Endodermal cell (in vitro differentiated cells): ENCODE measurements at regions not wholly inside any gene's neighbourhood (a gene's known extent, or its start where the extent isn't known, plus 50 kb on each side); places are given as distances from the start of the nearest gene placed in this dataset.

Experiments
- DNase-seq: peaks from one replicate; pipeline ENCODE4 v3.0.0-alpha.2; 2017
- H3K27ac ChIP-seq: 2 replicates; pipeline ENCODE4 v1.5.1; 2013; ENCODE audit warnings: mild to moderate bottlenecking, low read depth, low read length, moderate library complexity
- H3K27me3 ChIP-seq: 2 replicates; pipeline ENCODE4 v1.6.1; 2013; ENCODE audit warnings: mild to moderate bottlenecking, low read length, moderate library complexity; ENCODE audit not compliant: insufficient read depth, control insufficient read depth, poor library complexity, severe bottlenecking
- H3K36me3 ChIP-seq: 2 replicates; pipeline ENCODE4 v1.7.0; 2013; ENCODE audit warnings: mild to moderate bottlenecking, low read length, moderate library complexity; ENCODE audit not compliant: control insufficient read depth, insufficient read depth
- H3K4me1 ChIP-seq: one replicate; pipeline ENCODE4 v1.7.0; 2013; ENCODE audit warnings: low read length; ENCODE audit not compliant: control insufficient read depth, insufficient read depth
- H3K4me3 ChIP-seq: 2 replicates; pipeline ENCODE4 v1.5.1; 2013; ENCODE audit warnings: mild to moderate bottlenecking, low read length, moderate library complexity
- H3K9ac ChIP-seq: 2 replicates; pipeline ENCODE4 v1.6.1; 2013; ENCODE audit warnings: mild to moderate bottlenecking, low read length, moderate library complexity; ENCODE audit not compliant: poor library complexity, severe bottlenecking; ENCODE audit errors: extremely low read depth
- H3K9me3 ChIP-seq: 2 replicates; pipeline ENCODE4 v1.6.1; 2013; ENCODE audit warnings: mild to moderate bottlenecking, low read length, moderate library complexity; ENCODE audit not compliant: control insufficient read depth
- H3K27ac Mint-ChIP-seq: 2 replicates; pipeline ENCODE4 v1.8.0; 2020; ENCODE audit warnings: mixed read lengths
- H3K27me3 Mint-ChIP-seq: 2 replicates; pipeline ENCODE4 v1.8.0; 2021; ENCODE audit warnings: mild to moderate bottlenecking, mixed read lengths; ENCODE audit not compliant: insufficient read depth
- H3K36me3 Mint-ChIP-seq: 2 replicates; pipeline ENCODE4 v1.8.0; 2020; ENCODE audit warnings: low read depth, mixed read lengths
- H3K4me1 Mint-ChIP-seq: 2 replicates; pipeline ENCODE4 v1.8.0; 2020; ENCODE audit warnings: mixed read lengths
- H3K4me3 Mint-ChIP-seq: 2 replicates; pipeline ENCODE4 v1.8.0; 2020; ENCODE audit warnings: mild to moderate bottlenecking, moderate library complexity, mixed read lengths
- H3K9me3 Mint-ChIP-seq: 2 replicates; pipeline ENCODE4 v1.8.0; 2020; ENCODE audit warnings: mild to moderate bottlenecking, mixed read lengths
- CTCF ChIP-seq: fragments of 200-600 bp; sonication (generic); conservative IDR thresholded peaks from 2 replicates; pipeline ENCODE4 v1.5.0; 2021; ENCODE audit warnings: antibody characterized with exemption, mild to moderate bottlenecking
- WGBS, 2 experiments: methylation state at CpG; one replicate each; pipeline versions ENCODE4 v1.1.5 to v1.1.7; 2013; ENCODE audit warnings: missing lambda C conversion rate in 2 of 2, mixed read lengths in 1 of 2; ENCODE audit not compliant: insufficient coverage in 1 of 2, insufficient read length in 1 of 2; 5-methylcytosine and 5-hydroxymethylcytosine counted together

DNA sequence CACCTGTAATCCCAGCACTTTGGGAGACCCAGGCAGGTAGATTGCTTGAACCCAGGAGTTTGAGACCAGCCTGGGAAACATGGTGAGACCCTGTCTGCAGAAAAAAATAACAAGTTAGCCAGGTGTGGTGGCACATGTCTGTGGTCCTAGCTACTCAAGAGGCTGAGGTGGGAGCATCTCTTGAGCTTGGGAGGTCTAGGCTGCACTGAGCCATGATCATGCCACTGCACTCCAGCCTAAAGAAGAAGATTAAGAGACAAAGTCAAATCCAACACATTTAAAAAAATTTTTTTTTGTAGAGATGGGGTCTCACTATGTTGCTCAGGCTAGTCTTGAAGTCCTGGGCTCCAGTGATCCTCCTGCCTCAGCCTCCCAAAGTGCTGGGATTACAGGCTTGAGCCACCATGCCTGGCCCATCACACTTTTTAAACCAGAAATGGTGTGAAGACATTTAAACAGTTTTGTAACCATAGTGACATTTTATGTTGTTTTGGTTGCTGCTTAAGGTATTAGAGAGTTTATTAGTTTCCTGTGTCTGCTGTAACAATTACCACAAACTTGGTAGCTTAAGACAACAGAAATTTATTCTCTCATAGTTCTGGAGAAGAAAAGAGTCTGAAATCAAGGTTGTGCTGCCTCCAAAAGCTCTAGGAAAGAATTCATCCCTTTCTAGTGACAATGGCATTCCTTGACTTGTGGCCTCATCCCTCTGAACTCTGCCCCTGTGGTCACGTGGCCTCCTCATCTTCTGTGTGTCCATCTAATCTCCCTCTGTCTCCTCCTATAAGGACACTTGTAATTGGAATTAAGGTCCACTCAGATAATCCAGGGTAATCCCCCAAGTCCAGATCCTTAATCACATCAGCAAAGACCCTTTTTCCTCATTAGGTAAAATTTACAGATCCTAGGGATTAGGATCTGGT is 104.6 kb upstream of the TNFAIP3 start:
- peaks cover 4% of the 10 kb centered on the region for H3K9me3 Mint-ChIP-seq
- peaks cover 5% of the 10 kb centered on the region for H3K27me3 Mint-ChIP-seq
- Histone ChIP-seq H3K4me1 (peaks cover 5% of the 10 kb centered on the region), H3K36me3 (no peaks in the 10 kb centered on the region), H3K27me3 (no peaks in the 10 kb centered on the region), H3K9me3 (peaks cover 14% of the 10 kb centered on the region), H3K4me3 (peak overlapping the region; percentile 42), H3K9ac (no peak overlapping the region), H3K27ac (no peak overlapping the region)
- peaks cover 1% of the 10 kb centered on the region for H3K36me3 Mint-ChIP-seq
- WGBS, 2 experiments: 87 to 100% methylated on average over 1 of the region's 1 CpG
- H3K27ac Mint-ChIP-seq: no peak overlapping the region
- peaks cover 8% of the 10 kb centered on the region for H3K4me1 Mint-ChIP-seq
- H3K4me3 Mint-ChIP-seq: no peak overlapping the region
- DNase-seq: no peak
- TF ChIP-seq CTCF: no peak

DNA sequence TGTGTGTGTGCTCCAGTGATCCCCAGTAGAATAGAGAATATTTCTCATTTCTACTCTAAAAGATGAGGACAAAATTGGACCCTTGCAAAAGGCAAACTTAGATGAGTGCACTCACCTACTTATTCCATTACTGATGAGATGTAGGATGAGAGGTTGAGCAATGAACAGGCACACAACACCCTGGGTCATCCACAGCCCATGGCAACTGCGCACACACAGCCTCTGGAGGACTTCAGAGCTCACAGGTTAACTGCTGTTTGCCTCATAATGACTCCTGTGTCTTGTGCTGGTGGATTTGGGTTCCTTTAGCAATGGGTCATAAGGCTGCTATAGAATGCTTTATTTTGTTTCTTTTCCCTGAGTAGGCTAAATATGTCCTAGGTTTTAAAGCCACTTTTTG is 103.6 kb upstream of the TNFAIP3 start:
- Histone ChIP-seq H3K4me1 (peaks cover 5% of the 10 kb centered on the region), H3K27me3 (no peaks in the 10 kb centered on the region), H3K36me3 (no peaks in the 10 kb centered on the region), H3K9ac (no peak overlapping the region), H3K27ac (no peak overlapping the region), H3K9me3 (peaks cover 24% of the 10 kb centered on the region), H3K4me3 (no peak overlapping the region)
- no peak for TF ChIP-seq CTCF
- WGBS, 2 experiments: 100% methylated on average over 1 of the region's 1 CpG; no CpG with 5 or more reads in 1 of the 2 experiments
- H3K27me3 Mint-ChIP-seq: peaks cover 5% of the 10 kb centered on the region
- peaks cover 1% of the 10 kb centered on the region for H3K36me3 Mint-ChIP-seq
- H3K9me3 Mint-ChIP-seq: peaks cover 4% of the 10 kb centered on the region
- no peak overlapping the region for H3K27ac Mint-ChIP-seq
- no peak for DNase-seq
- H3K4me3 Mint-ChIP-seq: no peak overlapping the region
- H3K4me1 Mint-ChIP-seq: peaks cover 8% of the 10 kb centered on the region

GRCh38 chr6:137763886-137764285 is 103.2 kb upstream of the TNFAIP3 start:
- no peak for TF ChIP-seq CTCF
- Histone ChIP-seq H3K9ac (no peak overlapping the region), H3K4me1 (peaks cover 5% of the 10 kb centered on the region), H3K9me3 (peaks cover 27% of the 10 kb centered on the region), H3K27me3 (no peaks in the 10 kb centered on the region), H3K36me3 (no peaks in the 10 kb centered on the region), H3K4me3 (no peak overlapping the region), H3K27ac (no peak overlapping the region)
- H3K4me3 Mint-ChIP-seq: no peak overlapping the region
- peaks cover 8% of the 10 kb centered on the region for H3K4me1 Mint-ChIP-seq
- H3K36me3 Mint-ChIP-seq: peaks cover 1% of the 10 kb centered on the region
- peaks cover 4% of the 10 kb centered on the region for H3K9me3 Mint-ChIP-seq
- no peak for DNase-seq
- H3K27me3 Mint-ChIP-seq: peaks cover 5% of the 10 kb centered on the region
- H3K27ac Mint-ChIP-seq: no peak overlapping the region
- 98 to 100% methylated on average over 1 of the region's 1 CpG for WGBS, 2 experiments
